ENCODE measurements at regions not wholly inside any gene's neighbourhood (a gene's known extent, or its start where the extent isn't known, plus 50 kb on each side); places are given as distances from the start of the nearest gene placed in this dataset.

GRCh38 chr15:95359966-95360365 is 970.5 kb upstream of the NR2F2 start:
- POLR2A ChIA-PET: no interaction called here
- Mint-ChIP-seq H3K9me3 (peaks cover 47% of the 10 kb centered on the region), H3K27me3 (ENCODE audit: low read depth) (no peaks in the 10 kb centered on the region), H3K27ac (no peak overlapping the region), H3K36me3 (peaks cover 9% of the 10 kb centered on the region), H3K4me1 (no peaks in the 10 kb centered on the region), H3K4me3 (no peak overlapping the region)
- no peak for TF ChIP-seq TEAD1 (CRISPR knock-in tag; IDR thresholded peaks at IDR 0.05)
- TF ChIP-seq GTF2I (CRISPR knock-in tag; conservative IDR thresholded peaks at IDR 0.05): no peak
- no peak for TF ChIP-seq NR1H2 (CRISPR knock-in tag; IDR thresholded peaks at IDR 0.05)
- ATAC-seq (no peak), DNase-seq (ENCODE audit: low spot score) (no peak)
- CTCF ChIA-PET: no interaction called here

GRCh38 chr15:95362306-95362705 is 968.2 kb upstream of the NR2F2 start:
- DNase-seq (ENCODE audit: low spot score): no peak
- peaks cover 38% of the 10 kb centered on the region for H3K9me3 Mint-ChIP-seq
- H3K4me3 Mint-ChIP-seq: no peak overlapping the region
- no peaks in the 10 kb centered on the region for H3K27me3 Mint-ChIP-seq (ENCODE audit: low read depth)
- H3K4me1 Mint-ChIP-seq: peaks cover 9% of the 10 kb centered on the region; the same call in 1 of the 2 replicates
- no peak overlapping the region for H3K27ac Mint-ChIP-seq
- TF ChIP-seq ZMAT4 (CRISPR knock-in tag; IDR thresholded peaks at IDR 0.05): no peak
- no peak for TF ChIP-seq JAZF1 (CRISPR knock-in tag; IDR thresholded peaks at IDR 0.05)
- no peak for TF ChIP-seq CREM (CRISPR knock-in tag; IDR thresholded peaks at IDR 0.05)
- TF ChIP-seq SMAD3 (CRISPR knock-in tag; IDR thresholded peaks at IDR 0.05; ENCODE audit: borderline replicate concordance): no peak
- TF ChIP-seq NR3C1 (CRISPR knock-in tag; conservative IDR thresholded peaks at IDR 0.05; ENCODE audit: low read depth): no peak
- TF ChIP-seq ATF3 (CRISPR knock-in tag; conservative IDR thresholded peaks at IDR 0.05): no peak
- TF ChIP-seq ZNF138 (CRISPR knock-in tag; conservative IDR thresholded peaks at IDR 0.05): no peak
- TF ChIP-seq USF1 (CRISPR knock-in tag; IDR thresholded peaks at IDR 0.05): no peak
- TF ChIP-seq CDX4 (CRISPR knock-in tag; IDR thresholded peaks at IDR 0.05; ENCODE audit: borderline replicate concordance): no peak
- TF ChIP-seq TP53 (CRISPR knock-in tag; IDR thresholded peaks at IDR 0.05): no peak
- TF ChIP-seq SOX15 (CRISPR knock-in tag; IDR thresholded peaks at IDR 0.05): no peak
- TF ChIP-seq ZNF121 (CRISPR knock-in tag; IDR thresholded peaks at IDR 0.05): no peak
- no peak for ATAC-seq
- peaks cover 9% of the 10 kb centered on the region for H3K36me3 Mint-ChIP-seq
- ChIA-PET CTCF (no interaction called here), POLR2A (no interaction called here)

- H3K27ac Mint-ChIP-seq: no peak overlapping the region
- TF ChIP-seq PRRX2 (CRISPR knock-in tag; IDR thresholded peaks at IDR 0.05) (no peak), RORB (CRISPR knock-in tag; IDR thresholded peaks at IDR 0.05) (no peak), NFYB (CRISPR knock-in tag; conservative IDR thresholded peaks at IDR 0.05; ENCODE audit: low read depth) (no peak), CDX4 (CRISPR knock-in tag; IDR thresholded peaks at IDR 0.05; ENCODE audit: borderline replicate concordance) (no peak), NR2C2 (CRISPR knock-in tag; IDR thresholded peaks at IDR 0.05) (no peak), JAZF1 (CRISPR knock-in tag; IDR thresholded peaks at IDR 0.05) (no peak), CBFB (CRISPR knock-in tag; IDR thresholded peaks at IDR 0.05; ENCODE audit: low read depth) (no peak), NR1H2 (CRISPR knock-in tag; IDR thresholded peaks at IDR 0.05) (no peak), ZNF121 (CRISPR knock-in tag; IDR thresholded peaks at IDR 0.05) (no peak), PRDM15 (CRISPR knock-in tag; IDR thresholded peaks at IDR 0.05) (no peak), SOX15 (CRISPR knock-in tag; IDR thresholded peaks at IDR 0.05) (no peak), ATF6 (CRISPR knock-in tag; IDR thresholded peaks at IDR 0.05) (no peak), ATF2 (CRISPR knock-in tag; IDR thresholded peaks at IDR 0.05; ENCODE audit: borderline replicate concordance, low read depth) (no peak), MYBL2 (CRISPR knock-in tag; IDR thresholded peaks at IDR 0.05) (no peak)
Observed at GRCh38 chr15:95363646-95364045, 966.9 kb upstream of the NR2F2 start.

More at GRCh38 chr15:95363646-95364045, 966.9 kb upstream of the NR2F2 start:
- ChIA-PET CTCF (no interaction called here), POLR2A (no interaction called here)
- ATAC-seq: no peak
- Mint-ChIP-seq H3K36me3 (peaks cover 9% of the 10 kb centered on the region), H3K27me3 (ENCODE audit: low read depth) (no peaks in the 10 kb centered on the region), H3K4me1 (peaks cover 9% of the 10 kb centered on the region; the same call in 1 of the 2 replicates), H3K9me3 (peaks cover 32% of the 10 kb centered on the region), H3K4me3 (no peak overlapping the region)
- DNase-seq (ENCODE audit: low spot score): no peak
